GM10266 (cell line): ENCODE measurements at regions not wholly inside any gene's neighbourhood (a gene's known extent, or its start where the extent isn't known, plus 50 kb on each side); places are given as distances from the start of the nearest gene placed in this dataset.

ENCODE experiments used
- DNase-seq: peaks from one replicate; pipeline ENCODE4 v3.0.0; 2012; ENCODE audit errors: extremely low spot score
- TF ChIP-seq, protein P1 (sequence below): IDR thresholded peaks from 2 replicates; pipeline ENCODE4 v1.5.1; 2012; ENCODE audit warnings: mild to moderate bottlenecking, low read depth; ENCODE audit not compliant: control insufficient read depth, insufficient read depth; ENCODE audit errors: missing control alignments

DNA sequence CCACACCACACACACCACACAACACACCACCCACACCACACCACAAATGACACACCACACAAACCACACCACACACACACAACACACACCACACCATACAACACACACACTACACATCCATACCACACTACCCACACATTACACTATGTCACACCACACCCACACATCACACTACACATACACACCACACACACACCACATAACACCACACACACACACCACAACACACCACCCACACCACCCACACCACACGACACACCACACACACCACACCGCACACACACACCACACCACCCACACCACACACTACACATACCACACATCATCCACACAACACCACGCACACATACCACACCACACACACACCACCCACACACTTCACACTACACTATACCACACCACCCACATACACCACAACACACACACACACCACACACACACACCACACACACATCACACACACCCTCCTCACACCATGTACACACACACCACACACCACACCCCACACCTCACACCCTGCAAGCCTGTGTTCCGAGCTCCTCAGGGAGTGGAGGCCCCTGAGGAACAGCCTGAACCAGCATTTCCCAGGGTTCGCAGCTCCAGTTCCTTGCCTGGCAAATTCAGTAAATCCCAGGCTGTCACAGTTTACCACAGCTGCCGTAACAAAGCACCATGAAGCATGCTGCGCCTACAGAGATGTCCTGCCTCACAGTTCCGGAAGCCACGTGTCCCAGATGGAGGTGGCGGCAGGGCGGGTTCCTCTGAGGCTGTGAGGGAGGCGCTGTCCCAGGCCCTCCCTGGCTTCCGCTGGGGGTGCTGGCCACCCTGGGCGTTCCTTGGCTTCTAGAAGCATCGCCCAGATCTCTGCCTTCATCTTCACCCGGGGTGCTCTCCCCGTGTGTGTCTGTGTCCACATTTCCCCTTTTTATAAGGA is 69.8 kb upstream of the ATP5PO start:
- TF ChIP-seq, protein P1, sequence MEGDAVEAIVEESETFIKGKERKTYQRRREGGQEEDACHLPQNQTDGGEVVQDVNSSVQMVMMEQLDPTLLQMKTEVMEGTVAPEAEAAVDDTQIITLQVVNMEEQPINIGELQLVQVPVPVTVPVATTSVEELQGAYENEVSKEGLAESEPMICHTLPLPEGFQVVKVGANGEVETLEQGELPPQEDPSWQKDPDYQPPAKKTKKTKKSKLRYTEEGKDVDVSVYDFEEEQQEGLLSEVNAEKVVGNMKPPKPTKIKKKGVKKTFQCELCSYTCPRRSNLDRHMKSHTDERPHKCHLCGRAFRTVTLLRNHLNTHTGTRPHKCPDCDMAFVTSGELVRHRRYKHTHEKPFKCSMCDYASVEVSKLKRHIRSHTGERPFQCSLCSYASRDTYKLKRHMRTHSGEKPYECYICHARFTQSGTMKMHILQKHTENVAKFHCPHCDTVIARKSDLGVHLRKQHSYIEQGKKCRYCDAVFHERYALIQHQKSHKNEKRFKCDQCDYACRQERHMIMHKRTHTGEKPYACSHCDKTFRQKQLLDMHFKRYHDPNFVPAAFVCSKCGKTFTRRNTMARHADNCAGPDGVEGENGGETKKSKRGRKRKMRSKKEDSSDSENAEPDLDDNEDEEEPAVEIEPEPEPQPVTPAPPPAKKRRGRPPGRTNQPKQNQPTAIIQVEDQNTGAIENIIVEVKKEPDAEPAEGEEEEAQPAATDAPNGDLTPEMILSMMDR: no peak
- DNase-seq: no peak

DNA sequence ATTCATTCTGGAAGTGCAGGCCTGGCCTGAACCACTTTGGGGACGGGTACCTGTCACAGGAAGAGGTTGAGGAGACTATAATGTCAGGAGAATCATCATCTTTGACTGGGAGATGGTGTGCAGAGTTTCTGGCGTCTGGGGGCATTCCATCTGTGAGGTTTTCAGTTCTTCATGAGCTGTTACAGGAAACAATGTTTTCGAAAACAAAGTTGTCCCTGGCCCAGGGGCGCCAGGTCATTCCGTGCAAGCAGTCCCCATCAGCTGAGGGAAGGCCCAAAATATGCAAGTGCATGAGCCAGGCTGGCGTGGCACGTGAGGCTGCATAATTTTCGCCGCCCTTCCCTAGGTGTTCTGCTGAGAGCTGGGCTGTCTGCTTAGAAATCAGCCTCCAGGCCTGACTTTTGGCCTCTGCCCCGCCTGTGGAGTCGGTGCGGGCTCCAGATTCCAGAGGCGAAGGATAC is 68.4 kb upstream of the ATP5PO start:
- DNase-seq: no peak
- TF ChIP-seq, protein P1: no peak

DNA sequence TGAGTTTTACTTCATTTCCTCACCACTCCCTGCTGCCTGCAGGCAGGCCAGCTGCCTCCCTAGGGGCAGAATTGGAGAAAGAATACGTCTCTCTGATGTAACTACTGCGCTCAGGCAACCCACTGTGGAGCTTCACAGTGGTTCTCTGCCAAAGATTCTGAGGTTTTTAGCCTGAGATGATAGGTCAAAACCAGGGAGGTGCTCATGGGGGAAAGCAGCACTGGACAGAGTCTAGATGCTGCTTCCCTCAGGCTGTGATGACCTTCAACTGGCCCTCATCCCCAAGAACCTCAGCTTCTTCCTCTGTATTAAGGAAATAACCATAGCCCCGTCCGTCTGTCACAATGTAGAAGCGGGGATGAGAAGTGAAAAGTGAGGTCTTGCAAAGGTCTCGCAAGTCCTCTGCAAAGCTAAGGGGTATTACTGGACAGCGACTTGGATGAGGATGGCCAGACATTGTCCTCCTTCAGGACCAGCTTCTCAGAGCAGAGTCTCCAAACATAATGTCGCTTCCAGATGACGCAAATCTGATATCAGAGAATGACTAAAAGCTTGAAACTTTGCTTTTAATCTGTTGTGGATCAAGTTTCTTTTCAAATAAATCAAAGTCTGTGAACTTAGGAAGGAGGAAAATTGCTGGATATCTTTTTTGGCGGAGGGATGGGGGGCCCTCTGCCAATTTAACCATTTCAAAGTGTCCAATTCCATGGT is 65.9 kb upstream of the ATP5PO start:
- no peak for DNase-seq
- TF ChIP-seq, protein P1: no peak

DNA sequence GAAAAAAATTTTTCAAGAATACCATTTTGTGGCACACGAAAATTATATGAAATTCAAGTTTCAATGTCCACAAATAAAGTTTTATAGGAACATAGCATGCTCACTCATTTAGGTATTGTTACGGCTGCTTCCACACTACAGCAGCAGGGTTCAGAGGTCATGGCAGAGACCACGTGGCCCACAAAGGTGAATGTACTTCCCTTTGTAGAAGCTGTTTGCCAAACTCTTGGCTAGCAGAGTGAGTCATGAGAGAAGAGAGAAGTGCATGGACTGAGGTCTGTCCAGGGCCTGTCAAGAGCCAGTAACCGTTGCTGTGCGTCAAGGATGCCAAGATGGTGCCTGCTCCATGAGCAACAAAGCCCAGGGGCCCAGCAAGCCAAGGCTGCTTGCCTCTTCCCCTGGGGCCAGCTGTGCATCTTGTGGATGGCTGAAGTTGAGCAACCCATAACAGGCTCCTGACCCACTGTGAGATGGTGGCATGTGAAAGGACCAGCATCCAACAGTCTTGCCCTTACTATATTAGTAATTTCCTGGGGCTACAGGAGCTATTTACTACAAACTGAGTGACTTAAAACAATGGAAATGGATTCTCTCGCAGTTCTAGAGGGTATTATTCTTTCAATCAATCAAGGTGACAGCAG is 64.8 kb upstream of the ATP5PO start:
- TF ChIP-seq, protein P1: no peak
- DNase-seq: no peak

DNA sequence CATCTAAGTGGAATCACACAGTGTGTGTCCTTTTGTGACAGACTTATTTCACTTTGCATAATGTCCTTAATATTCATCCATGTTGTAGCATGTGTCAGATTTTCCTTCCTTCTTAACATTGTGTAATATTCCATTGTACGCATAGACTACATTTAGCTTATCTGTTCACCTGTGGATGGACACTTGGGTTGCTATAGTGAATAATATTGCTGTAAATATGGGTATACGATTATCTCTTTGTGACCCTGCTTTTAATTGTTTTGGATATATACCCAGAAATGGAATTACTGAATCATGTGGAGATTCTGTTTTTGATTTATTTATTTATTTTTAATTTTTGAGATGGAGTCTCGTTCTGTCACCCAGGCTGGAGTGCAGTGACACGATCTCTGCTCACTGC is 63.0 kb upstream of the ATP5PO start:
- TF ChIP-seq, protein P1: no peak
- DNase-seq: no peak

DNA sequence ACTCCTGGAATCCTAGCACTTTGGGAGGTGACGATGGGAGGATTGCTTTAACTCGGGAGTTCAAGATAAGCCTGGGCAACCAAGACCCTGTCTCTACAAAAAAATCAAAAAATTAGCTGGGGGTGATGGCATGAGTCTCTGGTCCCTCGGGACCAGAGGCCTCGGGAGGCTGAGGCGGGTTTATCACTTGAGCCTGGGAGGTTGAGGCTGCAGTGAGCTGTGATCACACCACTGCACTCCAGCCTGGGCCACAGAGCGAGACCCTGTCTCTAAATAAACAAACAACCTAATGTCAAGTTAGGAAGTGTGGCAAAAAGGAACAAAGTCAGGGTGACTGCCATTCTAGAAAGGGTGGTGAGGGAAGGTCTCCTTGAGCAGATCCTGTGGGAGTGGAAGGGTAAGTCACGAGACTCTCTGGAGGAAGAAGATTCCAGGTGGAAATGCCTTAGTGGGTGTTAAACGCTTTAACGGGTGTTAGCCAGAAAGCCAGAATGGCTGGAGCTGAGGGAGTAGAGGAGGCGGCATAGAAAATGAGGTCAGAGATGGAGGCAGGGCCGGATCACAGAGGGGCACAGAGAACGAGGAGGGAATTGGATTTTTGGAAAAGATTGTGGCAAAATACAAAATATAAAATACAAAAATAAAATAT is 62.2 kb upstream of the ATP5PO start:
- TF ChIP-seq, protein P1: no peak
- no peak for DNase-seq
